ENCODE measurements at regions not wholly inside any gene's neighbourhood (a gene's known extent, or its start where the extent isn't known, plus 50 kb on each side); places are given as distances from the start of the nearest gene placed in this dataset.
"Not testable (repeated sequence)": the region's sequence is repeated elsewhere in the genome, so short reads cannot be mapped to it uniquely, and the experiment has no call there.

GRCh38 chr1:101496109-101496508 lies 259.3 kb downstream of the S1PR1 start:
- FAIRE-seq, result no peak
- no peak for DNase-seq (ENCODE audit: insufficient read length, low spot score)
- no peak for TF ChIP-seq CTCF (IDR thresholded peaks at IDR 0.05; ENCODE audit: insufficient read depth, missing control alignments)

- DNase-seq (ENCODE audit: insufficient read length, low spot score) (no peak), FAIRE-seq (no peak)
- no peak for TF ChIP-seq CTCF (IDR thresholded peaks at IDR 0.05; ENCODE audit: insufficient read depth, missing control alignments)
Measured at GRCh38 chr1:101497881-101498559, 261.2 kb downstream of the S1PR1 start.

- FAIRE-seq; DNase-seq (ENCODE audit: insufficient read length, low spot score): not testable (repeated sequence)
Measured at GRCh38 chr1:101504106-101504505, 267.3 kb downstream of the S1PR1 start.

DNA sequence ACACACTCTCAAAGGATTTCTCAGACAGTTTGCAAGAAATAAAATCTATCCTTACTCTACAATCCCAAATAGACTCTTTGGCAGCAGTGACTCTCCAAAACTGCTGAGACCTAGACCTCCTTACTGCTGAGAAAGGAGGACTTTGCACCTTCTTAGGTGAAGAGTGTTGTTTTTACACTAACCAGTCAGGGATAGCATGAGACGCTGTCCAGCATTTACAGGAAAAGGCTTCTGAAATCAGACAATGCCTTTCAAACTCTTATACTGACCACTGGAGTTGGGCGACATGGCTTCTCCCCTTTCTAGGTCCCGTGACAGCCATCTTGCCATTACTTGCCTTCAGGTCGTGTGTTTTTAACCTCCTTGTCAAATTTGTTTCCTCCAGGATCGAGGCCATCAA lies 268.4 kb downstream of the S1PR1 start:
- not testable (repeated sequence) for FAIRE-seq; DNase-seq (ENCODE audit: insufficient read length, low spot score)

GRCh38 chr1:101506541-101507164 lies 269.8 kb downstream of the S1PR1 start:
- peak; percentile 66 for TF ChIP-seq CTCF (IDR thresholded peaks at IDR 0.05; ENCODE audit: insufficient read depth, missing control alignments)
- FAIRE-seq (peak; percentile 55), DNase-seq (ENCODE audit: insufficient read length, low spot score) (no peak)

DNA sequence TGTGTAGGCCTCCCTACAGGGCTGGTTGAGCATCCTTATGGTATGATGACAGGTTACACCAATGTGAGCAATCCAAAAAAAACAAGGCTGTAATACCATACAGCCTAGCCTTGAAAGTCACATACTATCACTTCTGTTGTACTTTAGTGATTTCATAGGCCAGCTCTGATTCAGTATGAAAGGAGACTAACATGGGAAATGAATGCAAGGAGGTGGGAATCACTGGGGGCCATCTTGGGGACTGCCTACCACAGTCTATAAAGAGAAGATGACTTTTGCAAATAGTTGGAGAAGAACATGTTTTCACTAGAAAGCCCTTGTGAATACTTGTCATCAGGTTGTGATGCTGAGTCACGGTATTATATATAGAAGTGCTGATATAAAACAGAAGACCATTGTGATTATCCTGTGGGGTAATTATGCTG lies 270.7 kb downstream of the S1PR1 start:
- FAIRE-seq, result peak; percentile 16
- no peak for TF ChIP-seq CTCF (IDR thresholded peaks at IDR 0.05; ENCODE audit: insufficient read depth, missing control alignments)
- DNase-seq (ENCODE audit: insufficient read length, low spot score), result no peak

- FAIRE-seq, result no peak
- no peak for TF ChIP-seq CTCF (IDR thresholded peaks at IDR 0.05; ENCODE audit: insufficient read depth, missing control alignments)
- DNase-seq (ENCODE audit: insufficient read length, low spot score), result no peak
Measured at GRCh38 chr1:101508913-101509312, 272.1 kb downstream of the S1PR1 start.

GRCh38 chr1:101509370-101509769 lies 272.6 kb downstream of the S1PR1 start:
- TF ChIP-seq CTCF (IDR thresholded peaks at IDR 0.05; ENCODE audit: insufficient read depth, missing control alignments), result no peak
- DNase-seq (ENCODE audit: insufficient read length, low spot score), result no peak
- no peak for FAIRE-seq

Data from D721Med (cell line).